ENCODE measurements at regions not wholly inside any gene's neighbourhood (a gene's known extent, or its start where the extent isn't known, plus 50 kb on each side); places are given as distances from the start of the nearest gene placed in this dataset.
A peak's percentile ranks its signal among the peaks of the same experiment; 100 is the strongest.

DNA sequence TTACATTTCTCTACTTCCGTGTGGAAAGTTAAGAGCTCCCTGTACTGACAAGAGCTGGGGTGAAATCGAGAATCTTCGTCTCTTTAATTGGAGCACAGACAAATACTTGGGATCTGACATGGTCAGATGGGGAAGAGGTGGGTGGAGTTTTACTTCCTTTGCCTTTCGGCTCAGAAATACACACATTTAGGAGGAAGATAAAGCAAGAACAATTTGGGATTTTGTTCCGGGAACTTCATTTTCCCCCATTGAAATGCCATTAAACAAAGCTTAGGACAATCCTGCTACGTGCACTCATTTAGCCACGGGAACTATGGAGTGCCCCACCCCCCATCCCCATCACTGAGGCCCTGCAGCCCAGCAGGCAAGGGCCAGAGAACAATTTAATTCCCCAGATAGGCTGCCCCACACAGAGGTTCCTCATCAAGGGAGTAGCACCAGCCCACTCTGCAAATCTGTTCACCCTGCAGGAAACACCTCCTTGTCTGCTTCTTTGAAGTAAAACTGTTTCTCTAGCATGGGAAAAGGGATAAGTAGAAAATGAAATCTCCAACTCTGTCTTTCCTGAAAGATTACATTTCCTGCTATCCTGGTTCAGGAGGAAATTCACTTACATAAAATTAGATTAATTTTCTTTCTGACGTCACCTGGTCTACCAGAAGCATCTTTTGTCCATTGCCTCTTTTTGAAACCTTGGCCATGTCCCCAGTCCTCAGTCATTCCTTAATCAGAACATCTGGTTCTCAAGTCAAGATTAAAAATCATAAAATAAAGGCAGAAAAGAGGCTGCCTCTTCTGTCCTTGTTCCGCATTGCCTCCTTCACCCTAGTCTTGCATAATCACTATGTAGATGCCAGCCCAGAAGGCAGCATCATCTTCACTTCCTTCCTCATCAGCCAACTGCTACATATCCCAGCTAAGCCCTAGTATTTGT lies 206.4 kb downstream of the ENC1 start:
- TF ChIP-seq, protein P1, sequence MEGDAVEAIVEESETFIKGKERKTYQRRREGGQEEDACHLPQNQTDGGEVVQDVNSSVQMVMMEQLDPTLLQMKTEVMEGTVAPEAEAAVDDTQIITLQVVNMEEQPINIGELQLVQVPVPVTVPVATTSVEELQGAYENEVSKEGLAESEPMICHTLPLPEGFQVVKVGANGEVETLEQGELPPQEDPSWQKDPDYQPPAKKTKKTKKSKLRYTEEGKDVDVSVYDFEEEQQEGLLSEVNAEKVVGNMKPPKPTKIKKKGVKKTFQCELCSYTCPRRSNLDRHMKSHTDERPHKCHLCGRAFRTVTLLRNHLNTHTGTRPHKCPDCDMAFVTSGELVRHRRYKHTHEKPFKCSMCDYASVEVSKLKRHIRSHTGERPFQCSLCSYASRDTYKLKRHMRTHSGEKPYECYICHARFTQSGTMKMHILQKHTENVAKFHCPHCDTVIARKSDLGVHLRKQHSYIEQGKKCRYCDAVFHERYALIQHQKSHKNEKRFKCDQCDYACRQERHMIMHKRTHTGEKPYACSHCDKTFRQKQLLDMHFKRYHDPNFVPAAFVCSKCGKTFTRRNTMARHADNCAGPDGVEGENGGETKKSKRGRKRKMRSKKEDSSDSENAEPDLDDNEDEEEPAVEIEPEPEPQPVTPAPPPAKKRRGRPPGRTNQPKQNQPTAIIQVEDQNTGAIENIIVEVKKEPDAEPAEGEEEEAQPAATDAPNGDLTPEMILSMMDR (IDR thresholded peaks at IDR 0.05): no peak
- TF ChIP-seq EZH2 (IDR thresholded peaks at IDR 0.05): no peak
- peak; percentile 16 for TF ChIP-seq EZH2phosphoT487 (IDR thresholded peaks at IDR 0.05)
